A673 (cell line): ENCODE measurements at regions not wholly inside any gene's neighbourhood (a gene's known extent, or its start where the extent isn't known, plus 50 kb on each side); places are given as distances from the start of the nearest gene placed in this dataset.

Source experiments
- BruUV-seq: library from RNA; stranded (reverse); fragments of 400-500 nt; replicated peaks from 2 replicates; lab custom pipeline; 2021; lab: Mats Ljungman, UMichigan
- CTCF ChIA-PET: fragments of 300-600 bp; sonication (Branson Sonifier 250); formaldehyde crosslinking; loops from one replicate; lab custom pipeline; 2022; ENCODE audit warnings: antibody characterized with exemption; lab: Charles Lee
- POLR2A ChIA-PET: fragments of 300-600 bp; sonication (Branson Sonifier 250); formaldehyde crosslinking; loops from one replicate; lab custom pipeline; 2022; ENCODE audit warnings: antibody characterized with exemption; ENCODE audit not compliant: low non-redundant PET; lab: Charles Lee
- DNase-seq: peaks from one replicate; pipeline ENCODE4 v3.0.0-alpha.2; 2015; ENCODE audit warnings: low spot score
- H3K27ac ChIP-seq: fragments of 200-600 bp; sonication (generic); 2 replicates; pipeline ENCODE4 v1.5.1; 2016; ENCODE audit warnings: mixed run types, low read depth, mild to moderate bottlenecking, mixed read lengths, antibody characterized with exemption, low read length; ENCODE audit not compliant: poor library complexity, severe bottlenecking
- H3K27me3 ChIP-seq: fragments of 200-600 bp; sonication (generic); replicated peaks from 2 replicates; pipeline ENCODE4 v1.6.1; 2017; ENCODE audit warnings: mixed run types, low read depth, mild to moderate bottlenecking, mixed read lengths, antibody characterized with exemption, low read length; ENCODE audit not compliant: insufficient read depth, poor library complexity
- H3K36me3 ChIP-seq: fragments of 200-600 bp; sonication (generic); 2 replicates; pipeline ENCODE4 v1.6.1; 2016; ENCODE audit warnings: mixed run types, mild to moderate bottlenecking, mixed read lengths, antibody characterized with exemption, low read length; ENCODE audit not compliant: insufficient read depth, poor library complexity, severe bottlenecking
- H3K4me1 ChIP-seq: fragments of 200-600 bp; sonication (generic); 2 replicates; pipeline ENCODE4 v1.6.1; 2017; ENCODE audit warnings: mixed run types, mild to moderate bottlenecking, mixed read lengths, antibody characterized with exemption, low read length; ENCODE audit not compliant: insufficient read depth, poor library complexity, severe bottlenecking
- H3K4me3 ChIP-seq: fragments of 200-600 bp; sonication (generic); 2 replicates; pipeline ENCODE4 v1.5.1; 2016; ENCODE audit warnings: low read depth, mixed run types, mild to moderate bottlenecking, mixed read lengths, low read length; ENCODE audit not compliant: poor library complexity, severe bottlenecking
- H3K9me3 ChIP-seq: fragments of 200-600 bp; sonication (generic); 2 replicates; pipeline ENCODE4 v1.6.1; 2016; ENCODE audit warnings: mixed run types, low read depth, mild to moderate bottlenecking, mixed read lengths, antibody characterized with exemption, low read length; ENCODE audit not compliant: poor library complexity, severe bottlenecking
- EZH2 ChIP-seq: fragments of 200-600 bp; sonication (generic); IDR thresholded peaks from 2 replicates; pipeline ENCODE4 v1.6.1; 2017; ENCODE audit warnings: borderline replicate concordance, low read depth, mild to moderate bottlenecking, mixed read lengths, antibody characterized with exemption, low read length; ENCODE audit not compliant: poor library complexity, severe bottlenecking
- intact Hi-C: fragments of 100-400 bp; cut with micrococcal nuclease; formaldehyde crosslinking; loops from one replicate; pipeline ENCODE4 v1.10.0; 2022; ENCODE audit not compliant: unreplicated experiment
- TF ChIP-seq, protein P1 (sequence below): fragments of 300-800, 200-600 bp; sonication (generic); conservative IDR thresholded peaks from 2 replicates; pipeline ENCODE4 v1.5.1; 2017; ENCODE audit warnings: low read depth, mild to moderate bottlenecking, antibody characterized with exemption, low read length, moderate library complexity, mixed read lengths

DNA sequence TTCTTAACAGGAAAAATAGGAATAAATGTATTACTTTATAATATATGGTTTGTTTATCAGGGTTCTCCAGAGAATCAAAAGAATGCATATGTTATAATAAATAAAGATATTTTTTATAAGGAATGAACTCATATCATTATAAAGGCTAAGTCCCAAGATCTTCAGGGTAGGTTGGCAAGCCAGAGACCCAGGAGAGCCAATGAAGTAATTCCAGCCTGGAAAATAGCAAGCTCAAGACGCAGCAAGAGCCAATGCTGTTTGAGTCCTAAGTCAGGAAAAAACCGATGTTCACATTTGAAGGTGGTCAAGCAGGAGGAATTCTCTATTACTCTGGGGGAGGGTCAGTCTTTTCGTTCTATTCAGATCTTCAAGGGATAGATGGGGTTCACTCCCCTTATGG, 490.0 kb downstream of the PCDH20 start:
- H3K4me1 ChIP-seq = no peaks in the 10 kb centered on the region
- BruUV-seq = no TSS peak
- ChIA-PET POLR2A (no interaction called here), CTCF (no interaction called here)
- no peaks in the 10 kb centered on the region for H3K36me3 ChIP-seq
- TF ChIP-seq, protein P1, sequence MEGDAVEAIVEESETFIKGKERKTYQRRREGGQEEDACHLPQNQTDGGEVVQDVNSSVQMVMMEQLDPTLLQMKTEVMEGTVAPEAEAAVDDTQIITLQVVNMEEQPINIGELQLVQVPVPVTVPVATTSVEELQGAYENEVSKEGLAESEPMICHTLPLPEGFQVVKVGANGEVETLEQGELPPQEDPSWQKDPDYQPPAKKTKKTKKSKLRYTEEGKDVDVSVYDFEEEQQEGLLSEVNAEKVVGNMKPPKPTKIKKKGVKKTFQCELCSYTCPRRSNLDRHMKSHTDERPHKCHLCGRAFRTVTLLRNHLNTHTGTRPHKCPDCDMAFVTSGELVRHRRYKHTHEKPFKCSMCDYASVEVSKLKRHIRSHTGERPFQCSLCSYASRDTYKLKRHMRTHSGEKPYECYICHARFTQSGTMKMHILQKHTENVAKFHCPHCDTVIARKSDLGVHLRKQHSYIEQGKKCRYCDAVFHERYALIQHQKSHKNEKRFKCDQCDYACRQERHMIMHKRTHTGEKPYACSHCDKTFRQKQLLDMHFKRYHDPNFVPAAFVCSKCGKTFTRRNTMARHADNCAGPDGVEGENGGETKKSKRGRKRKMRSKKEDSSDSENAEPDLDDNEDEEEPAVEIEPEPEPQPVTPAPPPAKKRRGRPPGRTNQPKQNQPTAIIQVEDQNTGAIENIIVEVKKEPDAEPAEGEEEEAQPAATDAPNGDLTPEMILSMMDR = no peak
- TF ChIP-seq EZH2 = no peak
- H3K27me3 ChIP-seq = no peaks in the 10 kb centered on the region
- no peak overlapping the region for H3K4me3 ChIP-seq
- H3K9me3 ChIP-seq = no peaks in the 10 kb centered on the region
- intact Hi-C loops = no loop called here
- H3K27ac ChIP-seq = no peak overlapping the region
- no peak for DNase-seq

DNA sequence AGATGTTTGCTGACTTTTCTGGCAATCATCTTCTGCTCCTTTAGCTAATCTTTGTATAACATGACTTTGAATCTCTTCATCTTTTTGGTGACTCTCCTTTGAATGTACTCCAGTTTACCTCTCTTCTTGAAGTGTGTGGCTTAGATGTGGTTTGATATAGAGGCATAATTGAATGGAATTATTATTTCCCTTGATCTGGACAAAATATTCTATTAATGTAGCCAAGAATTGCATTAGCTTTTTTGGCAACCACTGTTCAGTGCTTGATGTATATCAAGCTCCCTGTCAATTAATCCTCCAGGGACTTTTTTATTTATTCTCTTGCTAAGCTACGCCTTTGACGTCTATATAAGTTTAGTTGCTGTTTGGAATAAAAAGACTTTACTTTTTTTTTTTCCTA, 490.8 kb downstream of the PCDH20 start:
- Histone ChIP-seq H3K4me1 (no peaks in the 10 kb centered on the region), H3K36me3 (no peaks in the 10 kb centered on the region), H3K27me3 (no peaks in the 10 kb centered on the region), H3K27ac (no peak overlapping the region), H3K9me3 (no peaks in the 10 kb centered on the region), H3K4me3 (no peak overlapping the region)
- ChIA-PET POLR2A (no interaction called here), CTCF (no interaction called here)
- BruUV-seq = no TSS peak
- intact Hi-C loops = no loop called here
- no peak for DNase-seq
- no peak for TF ChIP-seq EZH2
- TF ChIP-seq, protein P1 = no peak

DNA sequence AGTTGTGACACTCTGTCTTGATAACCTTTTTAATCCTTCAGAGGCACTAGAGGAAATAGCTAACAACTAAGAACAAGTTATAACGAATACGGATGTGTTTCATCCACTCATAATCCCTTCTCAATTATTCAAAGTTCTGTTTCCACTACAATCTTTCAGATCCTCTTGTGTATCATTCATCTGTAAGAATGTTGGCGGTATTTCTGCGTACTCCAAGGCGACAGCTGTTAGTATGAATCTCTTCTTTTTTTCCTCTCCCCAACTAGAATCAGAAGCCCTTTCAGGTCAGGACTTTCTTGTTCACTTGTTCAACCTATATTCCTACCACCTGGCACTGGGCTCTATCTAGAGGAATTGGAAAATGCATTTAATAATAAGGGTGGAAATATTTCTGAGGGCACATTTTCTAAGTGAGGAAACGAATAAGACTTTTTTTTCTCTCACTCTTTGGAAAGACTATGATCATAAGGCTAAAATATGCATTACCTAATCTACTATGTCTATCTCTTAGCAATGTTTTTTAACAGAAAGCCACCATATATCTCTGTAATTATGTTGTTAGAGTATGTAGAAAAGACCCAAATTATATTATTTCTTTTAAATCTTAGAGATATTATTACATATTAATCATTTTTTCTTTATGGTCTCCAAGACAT, 492.9 kb downstream of the PCDH20 start:
- no peak for DNase-seq
- H3K9me3 ChIP-seq = no peaks in the 10 kb centered on the region
- ChIA-PET POLR2A (no interaction called here), CTCF (no interaction called here)
- H3K36me3 ChIP-seq = no peaks in the 10 kb centered on the region
- H3K4me3 ChIP-seq = no peak overlapping the region
- H3K27me3 ChIP-seq = no peaks in the 10 kb centered on the region
- no peaks in the 10 kb centered on the region for H3K4me1 ChIP-seq
- intact Hi-C loops = no loop called here
- no peak overlapping the region for H3K27ac ChIP-seq
- TF ChIP-seq EZH2 = no peak
- TF ChIP-seq, protein P1 = no peak
- no TSS peak for BruUV-seq
